ENCODE measurements at regions not wholly inside any gene's neighbourhood (a gene's known extent, or its start where the extent isn't known, plus 50 kb on each side); places are given as distances from the start of the nearest gene placed in this dataset.
A peak's percentile ranks its signal among the peaks of the same experiment; 100 is the strongest.
"Not testable (repeated sequence)": the region's sequence is repeated elsewhere in the genome, so short reads cannot be mapped to it uniquely, and the experiment has no call there.

GRCh38 chr2:94602466-94602865, 268.8 kb upstream of the TEKT4 start:
- no peaks in the 10 kb centered on the region for H3K9me3 ChIP-seq
- no peaks in the 10 kb centered on the region for H3K27me3 ChIP-seq
- WGBS, 2 donors = 80 to 87% methylated on average over 6 to 7 of the region's 7 CpGs
- H3K36me3 ChIP-seq = no peaks in the 10 kb centered on the region
- TF ChIP-seq POLR2A (IDR thresholded peaks at IDR 0.05) = no peak
- no peak for DNase-seq (ENCODE audit: low spot score in 2 of 2)
- no peaks in the 10 kb centered on the region for H3K4me1 ChIP-seq
- H3K27ac ChIP-seq = no peak overlapping the region
- no peak overlapping the region for H3K4me3 ChIP-seq

- Histone ChIP-seq H3K27me3 (no peaks in the 10 kb centered on the region), H3K4me3 (peak overlapping the region in 1 of 4 donors; percentile 5), H3K9me3 (peaks cover 0 to 4% (median 0%) of the 10 kb centered on the region in 4 donors), H3K36me3 (no peaks in the 10 kb centered on the region), H3K27ac (no peak overlapping the region), H3K4me1 (no peaks in the 10 kb centered on the region)
- TF ChIP-seq EP300 (IDR thresholded peaks at IDR 0.05) (no peak), POLR2A (IDR thresholded peaks at IDR 0.05) (no peak), CTCF (IDR thresholded peaks at IDR 0.05) (no peak)
- DNase-seq (ENCODE audit: low spot score in 2 of 2) = no peak
- 78 to 89% methylated on average over 15 to 37 of the region's 39 CpGs for WGBS, 2 donors
These were observed 249.1 kb upstream of the TEKT4 start for GRCh38 chr2:94622113-94622618.

GRCh38 chr2:94628953-94629352, 242.3 kb upstream of the TEKT4 start:
- not testable (repeated sequence) for H3K9me3 ChIP-seq; H3K27me3 ChIP-seq; DNase-seq (ENCODE audit: low spot score in 2 of 2); H3K4me3 ChIP-seq; H3K4me1 ChIP-seq; H3K27ac ChIP-seq; H3K36me3 ChIP-seq
- 33% methylated on average over 1 of the region's 1 CpG for WGBS, 2 donors

- not testable (repeated sequence) for H3K27me3 ChIP-seq, H3K27ac ChIP-seq
- WGBS, 2 donors = 62 to 82% methylated on average over 2 of the region's 2 CpGs
These were observed 229.8 kb upstream of the TEKT4 start for GRCh38 chr2:94641397-94641796.

GRCh38 chr2:94652131-94652530, 219.1 kb upstream of the TEKT4 start:
- not testable (repeated sequence) for H3K4me1 ChIP-seq; H3K36me3 ChIP-seq; DNase-seq (ENCODE audit: low spot score in 2 of 2); H3K27me3 ChIP-seq; H3K27ac ChIP-seq; H3K9me3 ChIP-seq; H3K4me3 ChIP-seq
- 55 to 60% methylated on average over 5 of the region's 5 CpGs for WGBS, 2 donors

More at GRCh38 chr2:94641397-94641796, 229.8 kb upstream of the TEKT4 start:
- H3K4me1 ChIP-seq; DNase-seq (ENCODE audit: low spot score in 2 of 2); H3K4me3 ChIP-seq; H3K9me3 ChIP-seq; H3K36me3 ChIP-seq: not testable (repeated sequence)

- H3K27me3 ChIP-seq; H3K4me3 ChIP-seq; H3K36me3 ChIP-seq; H3K27ac ChIP-seq; H3K4me1 ChIP-seq; DNase-seq (ENCODE audit: low spot score in 2 of 2); H3K9me3 ChIP-seq: not testable (repeated sequence)
- 29 to 65% methylated on average over 1 of the region's 1 CpG for WGBS, 2 donors
These were observed 201.4 kb upstream of the TEKT4 start for GRCh38 chr2:94669858-94670257.

GRCh38 chr2:94694236-94694635, 177.0 kb upstream of the TEKT4 start:
- 90 to 91% methylated on average over 3 of the region's 3 CpGs for WGBS, 2 donors
- H3K9me3 ChIP-seq; DNase-seq (ENCODE audit: low spot score in 2 of 2); H3K27me3 ChIP-seq; H3K4me1 ChIP-seq; H3K27ac ChIP-seq; H3K36me3 ChIP-seq; H3K4me3 ChIP-seq: not testable (repeated sequence)

- not testable (repeated sequence) for H3K9me3 ChIP-seq; H3K36me3 ChIP-seq; H3K4me3 ChIP-seq; H3K27ac ChIP-seq; H3K27me3 ChIP-seq; H3K4me1 ChIP-seq; DNase-seq (ENCODE audit: low spot score in 2 of 2)
- WGBS, 2 donors = 35 to 36% methylated on average over 2 of the region's 2 CpGs
These were observed 162.2 kb upstream of the TEKT4 start for GRCh38 chr2:94708982-94709381.

GRCh38 chr2:94725543-94725942, 145.7 kb upstream of the TEKT4 start:
- H3K4me3 ChIP-seq = no peak overlapping the region
- no peaks in the 10 kb centered on the region for H3K9me3 ChIP-seq
- no peak overlapping the region for H3K27ac ChIP-seq
- WGBS, 2 donors = 82 to 87% methylated on average over 11 of the region's 11 CpGs
- TF ChIP-seq CTCF (IDR thresholded peaks at IDR 0.05) (no peak), EP300 (IDR thresholded peaks at IDR 0.05) (no peak), POLR2A (IDR thresholded peaks at IDR 0.05) (no peak)
- no peaks in the 10 kb centered on the region for H3K4me1 ChIP-seq
- H3K36me3 ChIP-seq = no peaks in the 10 kb centered on the region
- no peak for DNase-seq (ENCODE audit: low spot score in 2 of 2)
- H3K27me3 ChIP-seq = no peaks in the 10 kb centered on the region

- H3K9me3 ChIP-seq; H3K4me3 ChIP-seq; DNase-seq (ENCODE audit: low spot score in 2 of 2); H3K4me1 ChIP-seq; H3K27ac ChIP-seq; H3K36me3 ChIP-seq; H3K27me3 ChIP-seq: not testable (repeated sequence)
- WGBS, 2 donors = 14 to 20% methylated on average over 28 to 34 of the region's 34 CpGs
These were observed 135.7 kb upstream of the TEKT4 start for GRCh38 chr2:94735536-94735935.

- not testable (repeated sequence) for H3K9me3 ChIP-seq; H3K4me1 ChIP-seq; H3K36me3 ChIP-seq; H3K4me3 ChIP-seq; H3K27ac ChIP-seq; H3K27me3 ChIP-seq; DNase-seq (ENCODE audit: low spot score in 2 of 2)
- 80 to 83% methylated on average over 17 of the region's 17 CpGs for WGBS, 2 donors
These were observed 134.1 kb upstream of the TEKT4 start for GRCh38 chr2:94737145-94737544.

- not testable (repeated sequence) for H3K27me3 ChIP-seq; DNase-seq (ENCODE audit: low spot score in 2 of 2); H3K36me3 ChIP-seq; H3K27ac ChIP-seq; H3K4me1 ChIP-seq; H3K9me3 ChIP-seq; H3K4me3 ChIP-seq
- 93% methylated on average over 22 to 24 of the region's 25 CpGs for WGBS, 2 donors
These were observed 133.4 kb upstream of the TEKT4 start for GRCh38 chr2:94737736-94738342.

All from tibial nerve (tissue), 4 donors.